Trophoblast cell (in vitro differentiated cells and primary cell): ENCODE measurements at regions not wholly inside any gene's neighbourhood (a gene's known extent, or its start where the extent isn't known, plus 50 kb on each side); places are given as distances from the start of the nearest gene placed in this dataset.
A peak's percentile ranks its signal among the peaks of the same experiment; 100 is the strongest.

Source experiments
- DNase-seq, 2 donors: peaks; one replicate each; pipeline ENCODE4 v3.0.0-alpha.2; 2016
- H2AFZ ChIP-seq: 2 replicates; pipeline ENCODE4 v1.6.1; 2013; ENCODE audit warnings: low read length, moderate library complexity, mild to moderate bottlenecking; ENCODE audit not compliant: insufficient read depth, poor library complexity
- H2AK5ac ChIP-seq: 2 replicates; pipeline ENCODE4 v1.6.1; 2013; ENCODE audit warnings: mild to moderate bottlenecking, low read length
- H2BK120ac ChIP-seq: 2 replicates; pipeline ENCODE4 v1.6.1; 2013; ENCODE audit warnings: low read length, mild to moderate bottlenecking, moderate library complexity; ENCODE audit not compliant: insufficient read depth, poor library complexity
- H2BK12ac ChIP-seq: 2 replicates; pipeline ENCODE4 v1.6.1; 2013; ENCODE audit warnings: mild to moderate bottlenecking, low read length, moderate library complexity
- H2BK5ac ChIP-seq: 2 replicates; pipeline ENCODE4 v1.6.1; 2013; ENCODE audit warnings: low read length, low read depth, moderate library complexity, mild to moderate bottlenecking; ENCODE audit not compliant: poor library complexity
- H3K14ac ChIP-seq: 2 replicates; pipeline ENCODE4 v1.6.1; 2013; ENCODE audit warnings: mild to moderate bottlenecking, low read length
- H3K18ac ChIP-seq: 2 replicates; pipeline ENCODE4 v1.6.1; 2013; ENCODE audit warnings: mild to moderate bottlenecking, low read length
- H3K23ac ChIP-seq: 2 replicates; pipeline ENCODE4 v1.6.1; 2013; ENCODE audit warnings: low read length
- H3K27ac ChIP-seq: 2 replicates; pipeline ENCODE4 v1.5.1; 2013; ENCODE audit warnings: low read depth, mild to moderate bottlenecking, inconsistent platforms, low read length, moderate library complexity
- H3K27me3 ChIP-seq: 2 replicates; pipeline ENCODE4 v1.6.1; 2013; ENCODE audit warnings: inconsistent platforms, mild to moderate bottlenecking, low read length, moderate library complexity; ENCODE audit not compliant: insufficient read depth
- H3K36me3 ChIP-seq, 2 experiments: 1 replicate in 1 of 2; 2 replicates in 1 of 2; pipeline ENCODE4 v1.6.1; 2013; ENCODE audit warnings: low read length in 2 of 2, mild to moderate bottlenecking in 2 of 2, moderate library complexity in 1 of 2; ENCODE audit not compliant: insufficient read depth in 2 of 2, control insufficient read depth in 1 of 2
- H3K4ac ChIP-seq: 2 replicates; pipeline ENCODE4 v1.6.1; 2013; ENCODE audit warnings: low read depth, mild to moderate bottlenecking, low read length, moderate library complexity
- H3K4me1 ChIP-seq, 2 experiments: 1 replicate in 1 of 2; 2 replicates in 1 of 2; pipeline ENCODE4 v1.6.1; 2013; ENCODE audit warnings: low read length in 2 of 2, mild to moderate bottlenecking in 2 of 2, moderate library complexity in 1 of 2; ENCODE audit not compliant: insufficient read depth in 2 of 2, control insufficient read depth in 1 of 2
- H3K4me2 ChIP-seq: 2 replicates; pipeline ENCODE4 v1.6.1; 2013; ENCODE audit warnings: inconsistent platforms, mild to moderate bottlenecking, low read length, moderate library complexity
- H3K4me3 ChIP-seq: 2 replicates; pipeline ENCODE4 v1.5.1; 2013; ENCODE audit warnings: mild to moderate bottlenecking, low read depth, low read length, inconsistent platforms
- H3K79me1 ChIP-seq: one replicate; pipeline ENCODE4 v1.6.1; 2013; ENCODE audit warnings: low read length
- H3K79me2 ChIP-seq: 2 replicates; pipeline ENCODE4 v1.6.1; 2013; ENCODE audit warnings: low read length, mild to moderate bottlenecking; ENCODE audit not compliant: control insufficient read depth, insufficient read depth, poor library complexity
- H3K9ac ChIP-seq: 2 replicates; pipeline ENCODE4 v1.6.1; 2013; ENCODE audit warnings: mild to moderate bottlenecking, low read length
- H3K9me3 ChIP-seq: 2 replicates; pipeline ENCODE4 v1.6.1; 2013; ENCODE audit warnings: low read depth, mild to moderate bottlenecking, control low read depth, inconsistent platforms, low read length; ENCODE audit not compliant: insufficient read depth
- H4K12ac ChIP-seq: 2 replicates; pipeline ENCODE4 v1.6.1; 2013; ENCODE audit warnings: low read depth, mild to moderate bottlenecking, low read length, moderate library complexity
- H4K8ac ChIP-seq: 2 replicates; pipeline ENCODE4 v1.6.1; 2013; ENCODE audit warnings: low read depth, mild to moderate bottlenecking, low read length, moderate library complexity
- H4K91ac ChIP-seq: one replicate; pipeline ENCODE4 v1.6.1; 2013; ENCODE audit warnings: low read depth, mild to moderate bottlenecking, low read length, moderate library complexity
- WGBS: extraction: QIAGEN DNeasy Blood & Tissue Kit; methylation state at CpG from one replicate; pipeline ENCODE4 v1.1.7; 2013; ENCODE audit warnings: missing lambda C conversion rate; ENCODE audit not compliant: insufficient read length, insufficient coverage; ENCODE audit errors: extremely low coverage; 5-methylcytosine and 5-hydroxymethylcytosine counted together

- Histone ChIP-seq H3K14ac (no peak overlapping the region), H2BK12ac (no peak overlapping the region), H3K27me3 (no peaks in the 10 kb centered on the region), H2AFZ (no peak overlapping the region), H3K36me3 (no peaks in the 10 kb centered on the region), H3K79me1 (peaks cover 4% of the 10 kb centered on the region), H3K4me2 (no peak overlapping the region), H2BK120ac (no peak overlapping the region), H3K4ac (no peak overlapping the region), H2AK5ac (no peak overlapping the region), H3K9me3 (no peaks in the 10 kb centered on the region), H3K9ac (no peak overlapping the region), H4K12ac (no peak overlapping the region), H3K27ac (no peak overlapping the region), H2BK5ac (no peak overlapping the region), H3K18ac (no peak overlapping the region), H4K91ac (no peak overlapping the region), H4K8ac (no peak overlapping the region), H3K4me1 (peaks cover 2 to 5% of the 10 kb centered on the region in 2 experiments), H3K4me3 (no peak overlapping the region), H3K79me2 (no peaks in the 10 kb centered on the region), H3K23ac (no peak overlapping the region)
- WGBS: no CpG with 5 or more reads among the region's 3 CpGs
- no peak for DNase-seq
Observed at GRCh38 chr2:182499706-182500470, 73.1 kb upstream of the PDE1A start.

GRCh38 chr2:182503886-182504285 is 77.0 kb upstream of the PDE1A start:
- Histone ChIP-seq H3K4me1 (peaks cover 2 to 3% of the 10 kb centered on the region in 2 experiments), H3K27ac (no peak overlapping the region), H3K79me2 (no peaks in the 10 kb centered on the region), H3K14ac (no peak overlapping the region), H2AK5ac (no peak overlapping the region), H3K9ac (no peak overlapping the region), H3K4ac (no peak overlapping the region), H4K8ac (no peak overlapping the region), H2BK120ac (no peak overlapping the region), H3K4me3 (no peak overlapping the region), H4K91ac (no peak overlapping the region), H3K36me3 (no peaks in the 10 kb centered on the region), H4K12ac (no peak overlapping the region), H2BK12ac (no peak overlapping the region), H3K18ac (no peak overlapping the region), H2BK5ac (no peak overlapping the region), H2AFZ (no peak overlapping the region), H3K9me3 (no peaks in the 10 kb centered on the region), H3K79me1 (peaks cover 4% of the 10 kb centered on the region), H3K27me3 (no peaks in the 10 kb centered on the region), H3K4me2 (no peak overlapping the region), H3K23ac (no peak overlapping the region)
- peak in 1 of 2 donors; percentile 76 for DNase-seq
- no CpG with 5 or more reads among the region's 2 CpGs for WGBS

DNA sequence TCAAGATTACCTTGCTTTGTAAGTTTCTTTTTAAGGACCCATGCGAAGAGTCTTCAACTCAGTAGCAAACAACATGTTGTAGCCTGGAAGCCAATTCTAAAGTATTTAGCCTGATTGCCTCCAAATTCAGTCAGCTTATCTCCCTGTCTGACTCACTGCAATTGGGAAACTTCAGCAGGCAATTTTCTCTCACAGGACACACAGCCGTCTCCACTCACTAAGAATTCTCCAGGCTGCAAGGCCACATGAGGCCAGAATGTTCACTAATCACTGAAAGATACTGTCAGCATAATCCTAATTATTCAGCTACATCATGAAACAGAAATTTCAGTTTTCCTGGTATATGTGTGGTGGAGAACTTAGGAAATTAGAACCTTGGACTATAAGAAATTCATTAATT is 78.1 kb upstream of the PDE1A start:
- Histone ChIP-seq H2BK12ac (no peak overlapping the region), H2BK5ac (no peak overlapping the region), H4K91ac (no peak overlapping the region), H3K4me2 (no peak overlapping the region), H3K23ac (no peak overlapping the region), H3K4me1 (peaks cover 2 to 3% of the 10 kb centered on the region in 2 experiments), H3K4ac (no peak overlapping the region), H2AFZ (no peak overlapping the region), H3K14ac (no peak overlapping the region), H3K36me3 (no peaks in the 10 kb centered on the region), H3K9ac (no peak overlapping the region), H3K79me1 (peaks cover 4% of the 10 kb centered on the region), H2AK5ac (no peak overlapping the region), H3K79me2 (no peaks in the 10 kb centered on the region), H3K27ac (no peak overlapping the region), H3K18ac (no peak overlapping the region), H3K27me3 (no peaks in the 10 kb centered on the region), H4K8ac (no peak overlapping the region), H2BK120ac (no peak overlapping the region), H4K12ac (no peak overlapping the region), H3K9me3 (no peaks in the 10 kb centered on the region), H3K4me3 (no peak overlapping the region)
- no CpG with 5 or more reads among the region's 2 CpGs for WGBS
- peak; percentile 74 to 84 for DNase-seq

DNA sequence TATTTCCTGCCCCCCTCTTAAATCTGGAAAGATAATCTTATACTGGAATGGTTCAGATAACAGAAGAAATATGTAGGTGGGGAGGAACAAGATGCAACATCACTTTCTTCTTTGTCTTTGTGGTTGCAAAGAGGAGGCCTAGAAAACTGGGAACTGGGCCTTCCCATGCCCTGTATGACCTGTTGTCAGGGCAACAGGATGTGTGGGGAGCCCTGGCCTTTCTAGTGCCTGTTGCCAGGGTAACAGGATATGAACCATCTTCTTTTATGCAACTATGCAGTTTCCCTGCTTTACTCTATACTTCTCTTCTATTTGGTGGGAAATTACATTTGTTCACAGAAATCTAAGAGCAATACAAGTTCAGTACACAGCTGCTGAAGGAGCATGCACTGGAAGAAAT is 79.8 kb upstream of the PDE1A start:
- Histone ChIP-seq H3K18ac (no peak overlapping the region), H4K8ac (no peak overlapping the region), H3K36me3 (no peaks in the 10 kb centered on the region), H2BK120ac (no peak overlapping the region), H2BK5ac (no peak overlapping the region), H3K4ac (no peak overlapping the region), H3K79me1 (peaks cover 4% of the 10 kb centered on the region), H3K27ac (no peak overlapping the region), H3K23ac (no peak overlapping the region), H3K14ac (no peak overlapping the region), H3K9ac (no peak overlapping the region), H3K27me3 (no peaks in the 10 kb centered on the region), H4K12ac (no peak overlapping the region), H3K4me3 (no peak overlapping the region), H2BK12ac (no peak overlapping the region), H3K79me2 (no peaks in the 10 kb centered on the region), H3K9me3 (no peaks in the 10 kb centered on the region), H2AK5ac (no peak overlapping the region), H4K91ac (no peak overlapping the region), H2AFZ (no peak overlapping the region), H3K4me2 (no peak overlapping the region), H3K4me1 (peaks cover 2 to 3% of the 10 kb centered on the region in 2 experiments)
- peak in 1 of 2 donors; percentile 28 for DNase-seq
